ENCODE measurements at regions not wholly inside any gene's neighbourhood (a gene's known extent, or its start where the extent isn't known, plus 50 kb on each side); places are given as distances from the start of the nearest gene placed in this dataset.

DNA sequence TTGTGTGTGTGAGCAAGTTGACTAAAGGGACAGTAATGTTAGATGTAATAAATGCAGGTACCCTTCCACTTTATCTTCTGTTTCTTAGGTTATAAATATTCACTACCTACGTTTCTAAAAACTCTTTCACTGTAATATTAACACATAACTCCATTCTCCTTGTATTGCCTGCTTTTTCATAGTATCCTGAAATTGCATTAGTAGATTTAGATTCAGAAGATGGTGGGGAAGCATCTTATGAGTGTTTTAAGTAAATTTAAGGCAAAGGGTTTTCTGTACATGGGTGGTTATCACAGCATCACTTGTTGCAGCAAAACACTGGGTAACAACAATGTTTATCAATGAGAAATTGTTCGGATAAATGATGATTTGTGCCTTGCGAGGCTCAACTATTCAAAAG, 115.2 kb upstream of the VPREB1 start:
- DNase-seq = no peak
- Mint-ChIP-seq H3K36me3 (no peaks in the 10 kb centered on the region), H3K4me1 (peaks cover 0 to 10% (median 5%) of the 10 kb centered on the region in 3 donors), H3K4me3 (no peak overlapping the region), H3K27me3 (no peaks in the 10 kb centered on the region), H3K27ac (peak overlapping the region in 1 of 6 donors; percentile 61), H3K9me3 (no peaks in the 10 kb centered on the region)
- no peak for ATAC-seq (ENCODE audit: low read depth in 2 of 2)

DNA sequence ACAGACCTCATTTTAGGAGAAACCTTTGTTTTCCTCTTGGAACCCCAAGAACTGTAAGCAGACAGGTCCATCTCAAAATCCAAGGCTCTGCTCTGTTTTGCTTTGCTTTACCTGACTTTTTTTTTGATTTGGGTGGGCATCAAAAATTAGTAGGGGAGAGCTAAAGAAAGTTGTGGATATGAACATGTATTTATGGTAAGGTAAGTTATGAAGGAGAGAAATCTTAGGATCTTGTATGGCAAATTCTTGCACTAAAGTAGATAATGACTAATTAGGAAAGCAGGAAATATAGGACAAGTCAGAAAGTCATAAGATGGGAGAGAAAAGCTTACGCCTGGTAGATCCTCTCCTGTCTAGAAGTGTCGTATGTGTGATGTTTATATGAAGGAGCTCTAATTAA, 116.1 kb upstream of the VPREB1 start:
- Mint-ChIP-seq H3K4me3 (no peak overlapping the region), H3K27ac (no peak overlapping the region), H3K27me3 (no peaks in the 10 kb centered on the region), H3K36me3 (no peaks in the 10 kb centered on the region), H3K9me3 (peaks cover 0 to 1% (median 0%) of the 10 kb centered on the region in 7 donors), H3K4me1 (peaks cover 0 to 19% (median 6%) of the 10 kb centered on the region in 3 donors)
- no peak for DNase-seq
- no peak for ATAC-seq (ENCODE audit: low read depth in 2 of 2)

DNA sequence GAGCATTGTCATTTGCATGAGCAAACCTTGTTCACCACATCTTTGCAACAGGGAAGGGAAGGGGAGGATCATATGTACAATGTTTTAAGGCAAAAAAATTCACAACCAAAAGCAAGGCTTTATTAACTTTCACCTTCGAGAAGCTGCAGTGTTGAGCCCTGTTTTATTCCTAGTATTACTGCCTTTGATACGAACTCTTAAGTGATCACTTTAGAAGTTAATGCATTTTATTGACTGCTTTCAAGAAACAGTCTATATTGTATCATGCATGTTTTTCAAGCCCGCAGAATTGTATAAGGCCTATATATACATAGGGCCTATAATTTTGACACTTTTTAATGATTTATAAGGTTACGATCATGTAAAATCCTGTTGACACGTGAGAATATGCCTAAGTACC, 117.5 kb upstream of the VPREB1 start:
- Mint-ChIP-seq H3K27me3 (peaks cover 0 to 4% (median 0%) of the 10 kb centered on the region in 3 donors), H3K4me3 (no peak overlapping the region), H3K36me3 (no peaks in the 10 kb centered on the region), H3K27ac (no peak overlapping the region), H3K9me3 (peaks cover 0 to 3% (median 0%) of the 10 kb centered on the region in 7 donors), H3K4me1 (peaks cover 4 to 29% (median 15%) of the 10 kb centered on the region in 3 donors)
- DNase-seq = no peak
- ATAC-seq (ENCODE audit: low read depth in 2 of 2) = no peak

DNA sequence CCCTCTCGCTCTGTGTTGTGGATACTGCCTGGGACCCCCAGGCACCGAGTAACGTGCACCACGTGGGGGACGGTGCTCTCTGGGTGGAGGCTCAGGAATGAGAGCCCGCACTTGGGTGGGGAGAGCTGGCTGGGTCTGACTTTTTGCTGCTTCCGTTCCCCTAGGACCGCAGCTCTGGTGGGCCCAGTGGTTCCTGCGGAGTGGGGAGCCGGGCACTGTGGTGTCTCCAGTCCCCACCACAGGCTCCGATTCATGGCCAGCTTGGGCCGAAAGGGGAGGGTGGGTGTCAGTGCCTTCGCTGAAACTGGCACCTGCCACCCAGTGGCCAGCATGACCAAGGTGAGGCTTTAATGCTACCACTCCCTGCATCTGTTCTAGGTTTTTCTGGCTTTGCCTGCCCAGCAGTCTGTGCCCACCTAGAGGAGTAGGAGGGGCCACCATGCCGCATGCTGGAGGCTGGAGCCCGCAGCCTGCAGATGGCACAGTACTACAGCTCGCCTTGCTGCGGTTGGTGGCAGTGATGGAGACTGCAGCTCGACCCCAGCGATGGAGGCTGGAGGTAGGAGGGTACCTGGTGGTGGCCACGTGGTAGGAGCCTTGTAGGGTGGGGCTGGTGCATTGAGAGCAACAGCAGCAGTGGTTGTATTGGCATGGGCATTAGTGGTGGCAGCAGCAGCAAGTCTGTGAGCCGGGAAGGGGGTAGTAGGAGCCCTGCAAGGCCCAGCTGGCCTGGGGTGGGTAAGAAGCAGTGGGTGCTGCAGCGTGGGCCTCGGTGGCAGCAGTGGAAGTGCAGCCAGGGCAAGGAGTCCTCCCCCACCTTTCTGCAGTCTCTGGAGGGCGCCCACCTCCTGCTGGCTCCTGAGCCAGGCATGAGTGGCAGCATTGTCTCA, 118.8 kb upstream of the VPREB1 start:
- Mint-ChIP-seq H3K9me3 (peaks cover 0 to 3% (median 0%) of the 10 kb centered on the region in 7 donors), H3K27me3 (peaks cover 0 to 4% (median 0%) of the 10 kb centered on the region in 3 donors), H3K4me3 (no peak overlapping the region), H3K36me3 (no peaks in the 10 kb centered on the region), H3K27ac (no peak overlapping the region), H3K4me1 (peaks cover 4 to 34% (median 10%) of the 10 kb centered on the region in 3 donors)
- ATAC-seq (ENCODE audit: low read depth in 2 of 2) = no peak
- DNase-seq = no peak

DNA sequence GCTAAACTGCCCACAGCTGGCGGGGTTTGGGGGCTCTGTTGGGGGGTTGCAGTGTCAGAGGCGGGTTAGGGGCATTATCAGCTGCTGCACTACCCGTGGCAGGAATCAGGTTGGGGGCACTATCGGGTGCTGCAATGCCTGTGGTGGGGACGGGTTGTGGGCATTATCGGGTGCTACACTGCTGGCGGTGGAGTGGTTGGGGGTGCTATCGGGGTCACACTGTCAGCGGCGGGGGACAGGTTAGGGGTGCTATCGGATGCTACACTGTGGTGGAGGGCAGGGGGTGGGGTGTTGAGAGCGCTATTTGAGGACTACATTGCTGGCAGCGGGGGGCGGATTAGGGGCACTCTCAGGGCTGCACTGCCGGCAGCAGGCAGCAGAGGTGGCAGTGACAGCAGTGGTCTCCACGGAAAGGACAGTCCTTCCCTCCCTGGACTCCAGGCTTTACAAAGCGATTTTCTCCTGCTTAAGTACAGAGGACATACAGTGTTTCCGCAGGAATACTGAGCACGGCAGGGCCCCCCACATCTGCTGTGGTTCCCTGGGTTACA, 119.5 kb upstream of the VPREB1 start:
- peaks cover 0 to 3% (median 0%) of the 10 kb centered on the region in 7 donors for H3K9me3 Mint-ChIP-seq
- H3K36me3 Mint-ChIP-seq = no peaks in the 10 kb centered on the region
- H3K27me3 Mint-ChIP-seq = peaks cover 0 to 4% (median 0%) of the 10 kb centered on the region in 3 donors
- no peak overlapping the region for H3K27ac Mint-ChIP-seq
- no peak for ATAC-seq (ENCODE audit: low read depth in 2 of 2)
- H3K4me1 Mint-ChIP-seq = peaks cover 4 to 34% (median 10%) of the 10 kb centered on the region in 3 donors
- no peak overlapping the region for H3K4me3 Mint-ChIP-seq
- DNase-seq = no peak

DNA sequence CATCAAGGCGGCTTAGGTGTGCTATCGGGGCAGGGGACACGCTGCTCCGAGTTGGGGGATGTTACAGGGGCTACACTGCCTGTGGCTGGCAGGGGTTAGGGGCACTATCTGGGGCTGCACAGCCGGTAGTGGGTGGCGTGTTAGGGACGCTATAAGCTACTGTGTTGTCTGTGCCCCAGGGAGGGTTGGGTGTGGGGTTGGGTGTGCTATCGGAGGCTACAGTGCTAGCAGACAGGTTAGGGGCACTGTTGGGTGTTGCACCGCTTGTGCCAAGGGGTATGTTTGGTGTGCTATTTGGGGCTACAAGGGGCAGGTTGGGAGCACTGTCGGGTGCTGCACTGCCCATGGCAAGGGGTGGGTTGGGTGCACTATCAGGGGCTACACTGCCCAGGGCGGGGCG, 120.2 kb upstream of the VPREB1 start:
- H3K36me3 Mint-ChIP-seq = no peaks in the 10 kb centered on the region
- peaks cover 0 to 4% (median 0%) of the 10 kb centered on the region in 3 donors for H3K27me3 Mint-ChIP-seq
- H3K9me3 Mint-ChIP-seq = peaks cover 0 to 3% (median 0%) of the 10 kb centered on the region in 7 donors
- ATAC-seq (ENCODE audit: low read depth in 2 of 2) = no peak
- no peak for DNase-seq
- H3K4me1 Mint-ChIP-seq = peaks cover 8 to 37% (median 10%) of the 10 kb centered on the region in 3 donors
- H3K27ac Mint-ChIP-seq = no peak overlapping the region
- no peak overlapping the region for H3K4me3 Mint-ChIP-seq

DNA sequence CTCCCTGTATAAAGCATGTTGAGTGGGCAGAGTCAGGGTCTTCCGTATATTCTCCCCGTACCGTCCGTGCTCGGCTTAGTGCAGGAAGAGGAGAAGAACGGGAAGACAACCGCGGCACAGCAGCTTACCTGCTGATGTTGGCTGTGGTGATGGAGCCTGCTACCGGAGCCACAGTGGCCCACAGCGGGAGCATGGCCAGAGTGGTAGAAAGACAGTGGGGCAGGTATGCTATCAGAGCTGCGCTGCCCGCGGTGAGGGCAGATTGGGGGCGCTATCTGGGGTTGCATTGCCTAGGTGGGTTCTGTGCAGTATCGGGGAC, 120.7 kb upstream of the VPREB1 start:
- Mint-ChIP-seq H3K9me3 (peaks cover 0 to 3% (median 0%) of the 10 kb centered on the region in 7 donors), H3K36me3 (no peaks in the 10 kb centered on the region), H3K27me3 (peaks cover 0 to 4% (median 0%) of the 10 kb centered on the region in 3 donors), H3K4me3 (no peak overlapping the region), H3K27ac (peak overlapping the region in 1 of 6 donors; percentile 15), H3K4me1 (peaks cover 13 to 42% (median 15%) of the 10 kb centered on the region in 3 donors)
- no peak for ATAC-seq (ENCODE audit: low read depth in 2 of 2)
- no peak for DNase-seq

DNA sequence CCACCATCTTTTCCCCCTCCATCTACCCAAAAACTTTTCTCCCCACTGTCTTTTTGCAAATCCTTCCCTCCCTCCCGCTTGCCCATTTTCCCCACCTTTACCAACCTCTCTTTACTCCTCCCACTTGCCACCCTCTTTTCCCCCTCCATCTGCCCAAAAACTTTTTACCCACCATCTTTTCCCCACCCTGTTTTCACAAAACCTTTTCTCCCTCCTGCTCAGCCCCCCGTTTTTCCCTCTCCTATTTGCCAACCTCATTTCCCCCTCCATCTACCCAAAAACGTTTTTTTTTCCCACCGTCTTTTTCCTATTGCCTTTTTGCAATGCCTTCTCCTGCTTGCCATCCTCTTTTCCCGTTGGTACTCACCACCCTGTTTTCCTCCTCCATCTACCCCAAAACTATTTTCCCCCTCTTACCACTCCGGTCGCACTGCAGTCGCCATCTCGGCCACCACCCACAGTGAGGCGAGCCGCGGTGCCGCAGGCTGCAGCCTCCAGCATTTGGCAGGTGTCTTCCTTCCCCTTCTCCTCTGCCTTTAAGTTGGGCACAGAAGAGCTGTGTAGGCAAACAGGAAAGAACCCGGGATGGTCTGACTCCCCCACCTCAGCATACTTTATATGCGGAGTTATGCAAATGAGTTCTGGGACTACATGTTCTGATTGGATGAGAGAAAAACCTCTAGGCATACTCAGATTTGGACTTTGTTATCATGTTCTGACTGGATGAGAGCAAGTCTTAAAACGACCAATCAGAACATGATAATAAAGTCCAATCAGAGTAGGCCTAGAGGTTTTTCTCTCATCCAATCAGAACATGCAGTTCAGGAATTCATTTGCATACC, 121.2 kb upstream of the VPREB1 start:
- ATAC-seq (ENCODE audit: low read depth in 2 of 2) (no peak), DNase-seq (no peak)
- Mint-ChIP-seq H3K36me3 (no peaks in the 10 kb centered on the region), H3K9me3 (peaks cover 0 to 3% (median 0%) of the 10 kb centered on the region in 7 donors), H3K27ac (peak overlapping the region in 1 of 6 donors; percentile 79), H3K4me1 (peaks cover 16 to 45% (median 18%) of the 10 kb centered on the region in 3 donors), H3K4me3 (no peak overlapping the region), H3K27me3 (peaks cover 0 to 4% (median 0%) of the 10 kb centered on the region in 3 donors)

DNA sequence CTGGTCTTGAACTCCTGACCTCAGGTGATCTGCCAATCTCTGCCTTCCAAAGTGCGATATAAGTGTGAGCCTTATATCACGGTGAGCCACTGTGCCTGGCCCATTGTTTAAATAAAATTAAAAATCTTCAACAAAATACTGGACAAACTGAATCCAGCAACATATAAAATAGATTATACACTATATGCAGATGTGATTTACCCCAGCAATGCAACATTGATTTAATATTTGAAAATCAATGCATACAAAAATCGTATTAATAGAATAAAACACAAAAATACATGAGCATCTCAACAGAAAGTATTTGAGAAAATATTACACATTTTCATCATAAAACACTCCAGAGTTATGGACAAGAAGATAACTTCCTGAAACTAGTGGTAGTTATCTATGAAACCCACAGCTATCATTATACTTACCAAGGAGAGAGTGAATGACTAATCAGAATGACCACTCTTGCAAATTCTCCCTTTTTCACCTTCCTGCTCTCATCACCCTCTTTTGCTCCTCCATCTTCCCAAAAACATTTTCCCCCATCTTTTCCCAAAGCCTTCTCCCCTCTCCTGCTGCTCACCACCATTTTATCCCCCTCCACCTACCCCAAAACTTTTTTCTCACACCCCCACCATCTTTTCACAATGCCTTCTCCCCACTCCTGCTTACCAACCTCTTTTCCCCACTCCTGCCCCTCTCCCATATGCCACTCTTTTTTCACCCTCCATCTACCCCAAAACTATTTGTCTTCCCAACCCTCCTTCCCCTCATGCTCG, 122.1 kb upstream of the VPREB1 start:
- peaks cover 0 to 3% (median 0%) of the 10 kb centered on the region in 7 donors for H3K9me3 Mint-ChIP-seq
- H3K4me1 Mint-ChIP-seq = peaks cover 16 to 48% (median 20%) of the 10 kb centered on the region in 3 donors
- peak overlapping the region in 1 of 6 donors; percentile 9 for H3K27ac Mint-ChIP-seq
- ATAC-seq (ENCODE audit: low read depth in 2 of 2) = no peak
- peaks cover 0 to 4% (median 0%) of the 10 kb centered on the region in 3 donors for H3K27me3 Mint-ChIP-seq
- H3K36me3 Mint-ChIP-seq = no peaks in the 10 kb centered on the region
- no peak overlapping the region for H3K4me3 Mint-ChIP-seq
- no peak for DNase-seq

DNA sequence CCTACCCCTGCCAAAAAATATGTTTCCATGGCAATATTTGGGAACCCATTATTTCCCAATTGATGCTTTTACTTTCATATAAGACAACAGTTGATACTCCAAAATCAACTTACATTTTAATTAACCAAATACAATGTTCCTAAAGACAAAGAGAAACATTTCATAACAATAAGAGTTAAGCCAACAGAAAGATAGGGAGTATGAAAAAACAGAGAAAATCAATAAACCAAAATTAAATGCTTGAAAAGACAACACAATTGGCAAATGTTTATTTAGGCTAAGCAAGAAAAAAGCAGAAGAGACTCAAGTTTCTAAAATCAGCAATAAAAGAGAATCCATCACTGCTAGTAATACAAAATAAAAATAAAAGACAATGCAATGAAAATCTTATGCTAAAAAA, 123.1 kb upstream of the VPREB1 start:
- Mint-ChIP-seq H3K4me3 (no peak overlapping the region), H3K27ac (peak overlapping the region in 1 of 6 donors; percentile 59), H3K9me3 (peaks cover 0 to 3% (median 0%) of the 10 kb centered on the region in 7 donors)

DNA sequence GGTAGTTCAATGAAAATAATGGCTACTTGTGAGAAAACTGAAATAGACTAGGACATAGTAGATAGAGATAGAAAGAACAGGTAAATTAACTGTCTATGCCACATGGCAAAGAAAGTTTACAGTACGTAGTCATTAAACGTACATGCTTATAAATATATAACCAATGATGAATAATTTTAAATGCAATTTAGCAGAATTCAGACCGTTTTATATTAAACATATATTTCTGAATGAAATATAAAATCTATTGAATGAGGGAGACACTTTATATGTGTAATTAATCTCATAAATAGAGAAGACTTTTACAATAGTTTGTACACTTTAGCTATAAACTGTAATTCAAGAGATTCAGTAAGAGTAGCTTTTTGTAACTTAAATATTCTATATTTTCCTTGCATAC, 124.4 kb upstream of the VPREB1 start:
- peaks cover 0 to 4% (median 0%) of the 10 kb centered on the region in 3 donors for H3K27me3 Mint-ChIP-seq
- no peak for ATAC-seq (ENCODE audit: low read depth in 2 of 2)
- H3K4me3 Mint-ChIP-seq = no peak overlapping the region
- no peaks in the 10 kb centered on the region for H3K36me3 Mint-ChIP-seq
- no peak for DNase-seq
- peaks cover 19 to 41% (median 20%) of the 10 kb centered on the region in 3 donors for H3K4me1 Mint-ChIP-seq
- H3K9me3 Mint-ChIP-seq = peaks cover 0 to 3% (median 0%) of the 10 kb centered on the region in 7 donors
- H3K27ac Mint-ChIP-seq = peak overlapping the region in 1 of 6 donors; percentile 71

More for the DNA sequence above, 123.1 kb upstream of the VPREB1 start:
- DNase-seq = no peak
- no peak for ATAC-seq (ENCODE audit: low read depth in 2 of 2)
- peaks cover 0 to 4% (median 0%) of the 10 kb centered on the region in 3 donors for H3K27me3 Mint-ChIP-seq
- H3K36me3 Mint-ChIP-seq = no peaks in the 10 kb centered on the region
- H3K4me1 Mint-ChIP-seq = peaks cover 16 to 45% (median 20%) of the 10 kb centered on the region in 3 donors

DNA sequence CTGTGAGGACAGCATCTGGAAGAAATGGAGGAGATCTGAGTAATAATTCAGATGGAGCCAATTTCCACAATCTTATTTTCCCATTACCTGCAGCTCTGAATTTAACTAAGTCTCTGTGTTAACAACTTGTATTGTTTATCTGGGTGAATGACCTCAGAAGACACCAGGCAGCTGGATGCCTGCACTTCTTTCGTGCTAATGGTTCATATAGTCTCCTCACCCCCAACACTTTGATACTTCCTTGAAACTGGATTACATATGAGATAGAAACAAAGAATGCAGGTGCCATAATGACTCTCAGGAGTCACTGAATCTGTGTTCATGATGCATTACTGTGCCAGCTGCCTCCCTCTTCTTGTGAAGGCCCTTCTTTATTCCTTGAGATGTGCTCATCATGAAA, 125.6 kb upstream of the VPREB1 start:
- ATAC-seq (ENCODE audit: low read depth in 2 of 2) = peak; percentile 14 to 24
- DNase-seq = no peak
- H3K4me1 Mint-ChIP-seq = peaks cover 19 to 38% (median 22%) of the 10 kb centered on the region in 3 donors
- peaks cover 0 to 4% (median 0%) of the 10 kb centered on the region in 3 donors for H3K27me3 Mint-ChIP-seq
- peaks cover 0 to 3% (median 0%) of the 10 kb centered on the region in 7 donors for H3K9me3 Mint-ChIP-seq
- H3K4me3 Mint-ChIP-seq = peak overlapping the region in 7 of 8 donors; percentile 77 to 96 (median 91)
- H3K27ac Mint-ChIP-seq = peak overlapping the region; percentile 64 to 95 (median 81)
- H3K36me3 Mint-ChIP-seq = no peaks in the 10 kb centered on the region
